SK-N-SH treated with all-trans-retinoic acid at 6 μM for 48 hours (cell line): ENCODE measurements at regions not wholly inside any gene's neighbourhood (a gene's known extent, or its start where the extent isn't known, plus 50 kb on each side); places are given as distances from the start of the nearest gene placed in this dataset.

Source experiments
- ARNTL ChIP-seq: fragments of 450-650 bp; formaldehyde crosslinking; IDR thresholded peaks from 2 replicates; pipeline ENCODE4 v1.5.0; 2020; ENCODE audit warnings: low read depth, mild to moderate bottlenecking, moderate library complexity, borderline replicate concordance
- CSRNP3 ChIP-seq: fragments of 250-450 bp; sonication (Bioruptor Pico); IDR thresholded peaks from 2 replicates; pipeline ENCODE4 v1.5.1; 2021; ENCODE audit warnings: mild to moderate bottlenecking, moderate library complexity
- PATZ1 ChIP-seq: fragments of 250-450 bp; sonication (Bioruptor Pico); IDR thresholded peaks from 2 replicates; pipeline ENCODE4 v1.8.0; 2020; ENCODE audit warnings: mild to moderate bottlenecking, moderate library complexity, borderline replicate concordance
- ZFP3 ChIP-seq: fragments of 250-450 bp; sonication (Bioruptor Pico); IDR thresholded peaks from 2 replicates; pipeline ENCODE4 v1.5.0; 2020; ENCODE audit warnings: mild to moderate bottlenecking, moderate library complexity
- ZFP30 ChIP-seq: fragments of 450-650 bp; formaldehyde crosslinking; IDR thresholded peaks from 2 replicates; pipeline ENCODE4 v1.5.0; 2022; ENCODE audit warnings: mild to moderate bottlenecking, moderate library complexity

- TF ChIP-seq ZFP30 (CRISPR knock-in tag) (no peak), ARNTL (no peak), PATZ1 (CRISPR knock-in tag) (no peak), CSRNP3 (CRISPR knock-in tag) (no peak), ZFP3 (CRISPR knock-in tag) (no peak)
Measured at GRCh38 chr16:85412911-85413520, 200.1 kb upstream of the GSE1 start.
